HUDEP-2 (cell line): ENCODE measurements at regions not wholly inside any gene's neighbourhood (a gene's known extent, or its start where the extent isn't known, plus 50 kb on each side); places are given as distances from the start of the nearest gene placed in this dataset.
"Not testable (repeated sequence)": the region's sequence is repeated elsewhere in the genome, so short reads cannot be mapped to it uniquely, and the experiment has no call there.

Source experiments
- DNase-seq, 76 experiments: peaks; one replicate each; lab custom pipeline; 2025; ENCODE audit not compliant: unreplicated experiment in 76 of 76; lab: John Stamatoyannopoulos, UW

DNA sequence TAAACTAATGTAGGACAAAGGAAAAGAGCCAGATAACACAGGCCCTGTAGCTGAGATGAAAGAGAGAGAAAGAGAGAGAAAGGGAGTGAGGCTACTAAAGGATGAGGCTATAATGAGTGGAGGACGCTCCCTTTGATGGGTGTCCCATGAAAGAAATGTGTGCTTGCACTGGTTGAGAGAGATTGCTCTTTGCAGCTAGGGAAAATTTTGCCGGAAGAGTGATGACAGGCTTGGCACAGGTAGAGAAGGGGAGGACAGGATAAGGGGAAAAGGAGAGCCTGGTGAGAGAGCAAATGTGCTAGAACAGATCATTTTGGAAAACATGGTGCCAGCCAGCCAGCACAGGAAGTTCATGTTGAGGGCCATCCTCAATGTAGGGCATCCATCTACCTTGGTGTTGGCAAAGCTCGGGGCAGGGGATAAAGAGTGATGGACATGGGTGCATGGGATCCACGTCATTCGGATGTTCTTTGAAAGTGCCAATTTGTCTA, 248.6 kb downstream of the BTG1 start:
- DNase-seq = no peak

GRCh38 chr12:91896286-91897024, 249.2 kb downstream of the BTG1 start:
- no peak for DNase-seq

DNA sequence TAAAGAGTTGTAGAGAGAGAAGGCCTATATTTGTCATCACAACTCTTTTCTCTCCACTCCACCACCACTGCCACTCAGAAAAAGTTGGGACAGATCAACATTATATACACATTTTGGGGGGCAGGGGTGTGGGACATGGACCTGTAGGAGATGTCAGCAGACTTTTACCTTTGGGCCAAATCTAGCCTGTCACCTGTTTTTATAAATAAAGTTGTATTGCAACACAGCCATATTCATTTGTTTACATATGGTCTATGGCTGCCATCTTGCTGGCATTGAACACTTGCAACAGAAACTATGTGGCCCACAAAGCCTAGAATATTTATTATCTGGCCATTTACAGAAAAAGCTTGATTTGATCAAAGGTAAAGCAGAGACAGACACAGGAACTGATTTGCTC, 250.7 kb downstream of the BTG1 start:
- DNase-seq = no peak

- DNase-seq = no peak
These were observed 252.2 kb downstream of the BTG1 start for GRCh38 chr12:91893476-91893875.

DNA sequence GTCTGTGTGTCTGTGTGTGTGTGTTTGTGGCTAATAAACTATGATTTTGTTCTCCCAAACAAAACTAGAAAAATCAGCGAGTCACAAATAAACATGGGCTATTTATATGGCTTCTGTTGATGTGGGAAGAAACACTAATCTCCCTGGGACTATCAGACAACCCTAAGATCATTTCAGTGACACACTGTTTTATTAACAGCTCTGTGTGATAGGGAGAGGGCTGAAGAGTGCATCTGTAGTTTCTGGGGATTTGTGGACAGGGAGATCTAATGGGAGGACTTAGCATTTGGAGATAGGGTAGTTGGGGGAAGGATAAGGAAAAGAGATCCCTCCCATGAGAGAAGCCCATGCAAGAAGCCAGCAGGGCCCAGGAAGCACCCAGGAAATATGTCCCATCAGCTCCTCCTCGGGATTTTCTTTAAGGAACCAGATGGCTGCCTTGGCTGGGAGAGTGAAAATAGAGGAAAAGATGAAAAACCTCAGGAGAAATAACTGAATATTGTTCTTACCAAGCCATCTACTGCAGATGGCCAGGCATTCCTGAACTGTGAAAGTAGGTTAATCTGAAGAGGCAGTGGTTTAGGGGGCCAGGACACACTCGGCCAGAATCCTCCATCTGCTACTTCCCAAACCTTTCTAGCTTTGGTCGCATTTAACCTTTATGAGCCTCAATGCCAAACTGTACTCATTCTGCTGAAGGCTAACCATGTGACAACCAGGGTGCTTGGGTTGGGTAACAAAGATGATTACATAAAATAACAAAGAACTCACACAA, 253.4 kb downstream of the BTG1 start:
- no peak for DNase-seq

GRCh38 chr12:91890742-91891141, 254.9 kb downstream of the BTG1 start:
- no peak for DNase-seq

DNA sequence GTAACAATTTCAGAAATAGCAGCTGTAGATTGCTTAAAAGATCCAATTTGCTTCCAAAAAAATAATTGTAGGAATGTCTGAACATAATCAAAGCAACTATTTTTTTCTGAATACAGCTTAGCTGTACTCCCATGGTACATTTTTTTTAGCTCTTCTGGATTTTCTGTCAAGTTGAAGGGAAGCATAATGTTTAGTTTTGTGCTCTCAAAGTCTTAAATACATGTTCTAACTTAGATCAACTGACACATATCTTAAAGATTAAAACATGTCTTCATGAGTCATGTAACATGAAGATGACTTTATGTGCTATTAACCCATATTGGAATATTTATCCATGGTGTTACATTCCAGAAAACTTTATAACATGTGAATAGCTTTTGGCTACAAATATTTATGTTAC, 255.7 kb downstream of the BTG1 start:
- no peak for DNase-seq

DNA sequence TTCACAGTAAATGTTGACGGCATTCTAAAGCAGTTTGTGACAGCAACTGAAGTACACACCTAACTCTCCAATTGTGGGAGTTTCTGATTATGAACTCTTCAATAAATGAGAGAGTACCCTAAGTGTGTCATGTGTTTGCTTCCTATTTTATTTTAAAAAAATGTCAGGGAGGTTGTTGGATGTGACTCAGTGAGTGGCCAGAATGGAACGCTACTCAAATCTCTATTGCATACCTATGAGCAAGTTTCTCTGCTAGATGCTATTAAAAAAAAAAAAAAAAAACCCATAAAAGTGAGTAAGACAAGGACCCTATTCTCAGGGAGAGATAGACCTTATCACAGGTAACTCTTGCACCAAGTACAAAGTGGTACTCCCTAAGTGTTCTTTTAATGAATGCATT, 256.6 kb downstream of the BTG1 start:
- DNase-seq = no peak

GRCh38 chr12:91887957-91888356, 257.7 kb downstream of the BTG1 start:
- DNase-seq = no peak

DNA sequence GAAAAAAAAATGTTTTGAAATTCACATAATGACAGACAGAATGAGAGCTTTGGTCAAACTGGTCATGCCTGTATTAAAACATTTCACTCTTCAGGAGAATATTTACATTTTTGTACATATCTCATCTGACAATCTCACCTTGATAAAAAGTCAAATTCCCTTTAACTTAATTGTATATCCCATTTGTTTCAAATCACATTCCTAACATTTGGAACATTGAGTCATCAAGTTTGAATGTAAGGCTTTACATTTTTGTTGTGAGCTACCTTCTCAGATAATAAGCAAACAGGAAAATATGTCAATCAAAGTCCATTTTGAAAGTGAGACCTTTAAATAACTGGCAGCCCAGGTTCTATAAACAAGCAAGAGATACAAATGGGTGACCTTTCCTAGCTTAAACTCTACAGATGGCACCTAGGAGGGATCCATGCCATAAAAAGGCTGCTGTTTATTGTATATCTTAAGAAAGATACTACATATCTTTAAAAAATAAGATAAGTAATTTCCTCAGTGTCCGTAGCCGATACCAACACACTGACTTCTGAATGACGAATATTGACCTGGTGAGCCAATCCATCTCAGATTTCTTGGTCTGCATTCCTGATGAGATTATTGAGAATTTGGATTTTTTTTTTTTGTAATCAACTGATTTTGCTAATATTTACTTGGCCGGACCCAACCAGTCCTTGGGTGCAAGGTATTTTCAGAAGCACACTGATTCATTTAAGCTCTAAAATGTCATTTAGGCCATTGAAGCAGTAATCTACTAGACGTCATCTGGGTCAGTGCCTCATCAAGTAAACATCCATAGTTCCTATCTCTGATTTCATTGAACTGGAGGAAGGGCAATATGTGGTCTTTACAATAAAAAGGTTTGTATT, 259.6 kb downstream of the BTG1 start:
- no peak for DNase-seq

- no peak for DNase-seq
These were observed 261.4 kb downstream of the BTG1 start for GRCh38 chr12:91884230-91884629.

GRCh38 chr12:91883811-91884210, 261.8 kb downstream of the BTG1 start:
- DNase-seq = no peak

DNA sequence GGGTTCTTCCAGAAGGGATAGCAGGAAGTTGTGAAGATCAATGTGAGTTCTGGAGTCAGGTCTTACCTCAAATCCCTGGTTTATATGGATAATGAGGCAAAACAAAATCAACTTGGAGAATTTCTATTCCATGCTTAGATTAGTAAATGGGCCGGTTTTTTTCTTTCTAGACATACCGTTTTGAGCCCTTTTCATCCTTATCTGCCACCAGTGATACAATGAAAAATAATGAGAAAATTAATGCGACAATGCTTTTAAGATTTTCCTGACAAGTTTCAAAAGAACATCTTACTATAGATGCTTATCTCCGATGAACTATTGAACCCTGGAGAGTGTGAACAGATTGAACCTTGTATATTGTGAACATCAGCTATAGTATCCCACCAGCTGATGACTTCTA, 262.7 kb downstream of the BTG1 start:
- DNase-seq = no peak

- no peak for DNase-seq
These were observed 265.1 kb downstream of the BTG1 start for GRCh38 chr12:91880528-91880927.

- no peak for DNase-seq
These were observed 268.0 kb downstream of the BTG1 start for GRCh38 chr12:91877456-91878235.

- DNase-seq = peak in 2 of 76 experiments; percentile 10 to 30
These were observed 268.6 kb downstream of the BTG1 start for GRCh38 chr12:91877022-91877421.

DNA sequence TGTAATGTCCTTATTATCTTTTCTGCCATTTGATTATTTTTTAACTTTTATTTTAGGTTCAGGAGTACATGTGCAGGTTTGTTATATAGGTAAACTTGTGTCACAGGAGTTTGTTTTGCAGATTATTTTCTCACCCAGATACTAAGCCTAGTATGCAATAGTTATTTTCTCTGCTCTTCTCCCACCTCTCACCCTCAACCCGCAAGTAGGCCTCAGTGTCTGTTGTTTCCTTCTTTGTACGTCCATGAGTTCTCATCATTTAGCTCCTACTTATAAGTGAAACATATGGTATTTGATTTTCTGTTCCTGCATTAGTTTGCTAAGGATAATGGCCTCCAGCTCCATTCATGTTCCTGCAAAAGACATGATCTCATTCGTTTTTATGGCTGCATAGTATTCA, 270.0 kb downstream of the BTG1 start:
- DNase-seq = not testable (repeated sequence)

- no peak for DNase-seq
These were observed 271.4 kb downstream of the BTG1 start for GRCh38 chr12:91874086-91874865.

- no peak for DNase-seq
These were observed 273.9 kb downstream of the BTG1 start for GRCh38 chr12:91871751-91872150.
